GM23338 (cell line): ENCODE measurements at regions not wholly inside any gene's neighbourhood (a gene's known extent, or its start where the extent isn't known, plus 50 kb on each side); places are given as distances from the start of the nearest gene placed in this dataset.

ENCODE experiments used
- ATAC-seq: fragments of 200-7000 bp; cut with Tn5 transposase; 3 replicates; pipeline ENCODE4 v1.9.1; 2020
- DNase-seq: peaks from one replicate; pipeline ENCODE4 v3.0.0-alpha.2; 2015; ENCODE audit warnings: low spot score
- H2AFZ ChIP-seq: fragments of 200-600 bp; sonication (generic); 2 replicates; pipeline ENCODE4 v1.8.0; 2016; ENCODE audit warnings: antibody characterized with exemption, mild to moderate bottlenecking, moderate library complexity
- H3F3A ChIP-seq: fragments of 200-600 bp; sonication (generic); replicated peaks from 2 replicates; pipeline ENCODE4 v1.8.0; 2017; ENCODE audit warnings: antibody characterized with exemption, mixed run types, low read depth
- H3K27ac ChIP-seq: fragments of 200-600 bp; sonication (generic); 2 replicates; pipeline ENCODE4 v1.6.1; 2016; ENCODE audit warnings: low read depth
- H3K27me3 ChIP-seq: fragments of 200-600 bp; sonication (generic); 2 replicates; pipeline ENCODE4 v1.8.0; 2016; ENCODE audit warnings: mild to moderate bottlenecking, mixed run types, moderate library complexity; ENCODE audit not compliant: insufficient read depth
- H3K36me3 ChIP-seq: fragments of 200-600 bp; sonication (generic); 2 replicates; pipeline ENCODE4 v1.8.0; 2016; ENCODE audit warnings: mild to moderate bottlenecking; ENCODE audit not compliant: insufficient read depth
- H3K4me1 ChIP-seq: fragments of 200-600 bp; sonication (generic); 2 replicates; pipeline ENCODE4 v1.8.0; 2016; ENCODE audit warnings: mild to moderate bottlenecking, moderate library complexity; ENCODE audit not compliant: insufficient read depth
- H3K4me2 ChIP-seq: fragments of 200-600 bp; sonication (generic); 2 replicates; pipeline ENCODE4 v1.7.1; 2017; ENCODE audit warnings: mixed run types
- H3K4me3 ChIP-seq: fragments of 200-600 bp; sonication (generic); 2 replicates; pipeline ENCODE4 v1.6.1; 2016; ENCODE audit warnings: mixed run types
- H3K79me2 ChIP-seq: fragments of 200-600 bp; sonication (generic); replicated peaks from 2 replicates; pipeline ENCODE4 v1.8.0; 2017; ENCODE audit warnings: mild to moderate bottlenecking; ENCODE audit not compliant: insufficient read depth
- H3K9me2 ChIP-seq: fragments of 200-600 bp; sonication (generic); 2 replicates; pipeline ENCODE4 v1.8.0; 2017; ENCODE audit not compliant: insufficient read depth
- H4K20me1 ChIP-seq: fragments of 200-600 bp; sonication (generic); replicated peaks from 2 replicates; pipeline ENCODE4 v1.8.0; 2017; ENCODE audit warnings: mild to moderate bottlenecking; ENCODE audit not compliant: insufficient read depth
- H3K27ac Mint-ChIP-seq: 2 replicates; pipeline ENCODE4 v1.8.0; 2020; ENCODE audit warnings: inconsistent platforms, mild to moderate bottlenecking, moderate library complexity, mixed read lengths
- H3K27me3 Mint-ChIP-seq: 3 replicates; pipeline ENCODE4 v1.8.0; 2022; ENCODE audit warnings: low read depth, mild to moderate bottlenecking, moderate library complexity, mixed read lengths, inconsistent platforms; ENCODE audit not compliant: insufficient read depth, poor library complexity
- H3K36me3 Mint-ChIP-seq: 3 replicates; pipeline ENCODE4 v1.8.0; 2021; ENCODE audit warnings: low read depth, mild to moderate bottlenecking, inconsistent platforms, moderate library complexity, mixed read lengths
- H3K4me1 Mint-ChIP-seq: 3 replicates; pipeline ENCODE4 v1.8.0; 2020; ENCODE audit warnings: mild to moderate bottlenecking, inconsistent platforms, mixed read lengths
- H3K4me3 Mint-ChIP-seq: 3 replicates; pipeline ENCODE4 v1.8.0; 2021; ENCODE audit warnings: moderate library complexity, mild to moderate bottlenecking, inconsistent platforms, mixed read lengths
- H3K9me3 Mint-ChIP-seq: 3 replicates; pipeline ENCODE4 v1.8.0; 2020; ENCODE audit warnings: moderate library complexity, mild to moderate bottlenecking, inconsistent platforms, mixed read lengths
- CTCF ChIP-seq, 2 experiments: fragments of 200-600 bp in 1 of 2; sonication (generic) in 1 of 2; conservative IDR thresholded peaks; 2 replicates each; pipeline versions ENCODE4 v1.5.1 to v1.6.1; 2016 to 2017; ENCODE audit warnings: antibody characterized with exemption in 2 of 2, low read depth in 2 of 2, mild to moderate bottlenecking in 2 of 2, moderate library complexity in 1 of 2
- ETS1 ChIP-seq: IDR thresholded peaks from 2 replicates; pipeline ENCODE4 v1.6.1; 2016; ENCODE audit warnings: antibody characterized with exemption
- EZH2 ChIP-seq: fragments of 200-600 bp; sonication (generic); IDR thresholded peaks from one replicate; pipeline ENCODE4 v1.8.0; 2017; ENCODE audit warnings: antibody characterized with exemption, mild to moderate bottlenecking, low read depth; ENCODE audit not compliant: unreplicated experiment
- EZH2phosphoT487 ChIP-seq: fragments of 200-600 bp; sonication (generic); IDR thresholded peaks from one replicate; pipeline ENCODE4 v1.8.1; 2018; ENCODE audit warnings: antibody characterized with exemption; ENCODE audit not compliant: unreplicated experiment
- POLR2AphosphoS5 ChIP-seq: IDR thresholded peaks from 2 replicates; pipeline ENCODE4 v1.6.1; 2016; ENCODE audit warnings: antibody characterized with exemption, low read depth
- REST ChIP-seq: IDR thresholded peaks from one replicate; pipeline ENCODE4 v1.6.1; 2018; ENCODE audit warnings: antibody characterized with exemption; ENCODE audit not compliant: unreplicated experiment
- STAT1 ChIP-seq: IDR thresholded peaks from one replicate; pipeline ENCODE4 v1.6.1; 2016; ENCODE audit warnings: antibody characterized with exemption; ENCODE audit not compliant: unreplicated experiment

- no peaks in the 10 kb centered on the region for H3K9me2 ChIP-seq
- Mint-ChIP-seq H3K9me3 (no peaks in the 10 kb centered on the region), H3K27me3 (no peaks in the 10 kb centered on the region), H3K4me3 (no peak overlapping the region), H3K4me1 (peaks cover 16% of the 10 kb centered on the region; the same call in 2 of the 3 replicates), H3K36me3 (no peaks in the 10 kb centered on the region), H3K27ac (peak overlapping the region; percentile 89; the same call in 1 of the 2 replicates)
- DNase-seq (peak; percentile 72), ATAC-seq (peak; percentile 79)
- no peaks in the 10 kb centered on the region for H4K20me1 ChIP-seq
- H3K4me3 ChIP-seq, result no peak overlapping the region
- no peaks in the 10 kb centered on the region for H3K79me2 ChIP-seq
- peak; percentile 94 to 99 for TF ChIP-seq CTCF (conservative IDR thresholded peaks at IDR 0.05; ENCODE audit: low read depth in 2 of 2)
- TF ChIP-seq EZH2phosphoT487, result no peak
- H3F3A ChIP-seq, result no peaks in the 10 kb centered on the region
- H3K27me3 ChIP-seq, result no peaks in the 10 kb centered on the region
- no peaks in the 10 kb centered on the region for H3K36me3 ChIP-seq
- H2AFZ ChIP-seq, result peak overlapping the region; percentile 90; the same call in 1 of the 2 replicates
- H3K27ac ChIP-seq, result no peak overlapping the region
- H3K4me1 ChIP-seq, result peaks cover 12% of the 10 kb centered on the region
- no peak overlapping the region for H3K4me2 ChIP-seq
Observed at GRCh38 chr6:153947808-153948447, 91.1 kb upstream of the OPRM1 start.

- Histone ChIP-seq H3K27me3 (no peaks in the 10 kb centered on the region), H4K20me1 (no peaks in the 10 kb centered on the region), H3K4me2 (peak overlapping the region; percentile 12; the same call in 1 of the 2 replicates), H3K79me2 (no peaks in the 10 kb centered on the region), H2AFZ (peak overlapping the region; percentile 0; the same call in 1 of the 2 replicates), H3K9me2 (no peaks in the 10 kb centered on the region), H3K4me1 (peaks cover 12% of the 10 kb centered on the region), H3K27ac (no peak overlapping the region), H3K36me3 (no peaks in the 10 kb centered on the region), H3K4me3 (no peak overlapping the region), H3F3A (no peaks in the 10 kb centered on the region)
- H3K4me1 Mint-ChIP-seq, result peaks cover 16% of the 10 kb centered on the region; the same call in 2 of the 3 replicates
- H3K27ac Mint-ChIP-seq, result peak overlapping the region; percentile 49; the same call in 1 of the 2 replicates
- no peak overlapping the region for H3K4me3 Mint-ChIP-seq
- TF ChIP-seq ETS1, result no peak
- no peak for TF ChIP-seq EZH2phosphoT487
- no peak for TF ChIP-seq EZH2
- no peak for TF ChIP-seq STAT1
- no peak for TF ChIP-seq REST
- TF ChIP-seq POLR2AphosphoS5, result no peak
- H3K36me3 Mint-ChIP-seq, result no peaks in the 10 kb centered on the region
- ATAC-seq, result no peak
- no peaks in the 10 kb centered on the region for H3K9me3 Mint-ChIP-seq
- DNase-seq, result peak; percentile 13
- H3K27me3 Mint-ChIP-seq, result no peaks in the 10 kb centered on the region
Observed at GRCh38 chr6:153944201-153944600, 94.8 kb upstream of the OPRM1 start.
